ENCODE measurements at regions not wholly inside any gene's neighbourhood (a gene's known extent, or its start where the extent isn't known, plus 50 kb on each side); places are given as distances from the start of the nearest gene placed in this dataset.

- TF ChIP-seq NFE2L2 (IDR thresholded peaks at IDR 0.05; ENCODE audit: low read depth, low read length) = no peak
- TF ChIP-seq CEBPB (IDR thresholded peaks at IDR 0.05; ENCODE audit: low read depth, low read length) = no peak
- no peak for TF ChIP-seq ELK1 (IDR thresholded peaks at IDR 0.05; ENCODE audit: borderline replicate concordance, low read depth, low read length)
- no peak overlapping the region for H3K56ac ChIP-seq (ENCODE audit: extremely low read depth, insufficient read depth, low read length)
- no peak overlapping the region for H2AK9ac ChIP-seq (replicated peaks; ENCODE audit: low read depth, low read length, poor library complexity)
- ChIA-PET POLR2A (ENCODE audit: unreplicated experiment) (no interaction called here), CTCF (no interaction called here)
- no peak overlapping the region for H2AFZ ChIP-seq (replicated peaks; ENCODE audit: low read length, poor library complexity)
- in situ Hi-C loops (cut with MboI; ENCODE audit: low sequenced_read_pairs) = no loop called here
- intact Hi-C loops (cut with micrococcal nuclease) = no loop called here
- no peaks in the 10 kb centered on the region for H3K27me3 ChIP-seq (ENCODE audit: control insufficient read depth, insufficient read depth, low read length)
- H2BK5ac ChIP-seq (ENCODE audit: low read depth, low read length, poor library complexity, severe bottlenecking) = no peak overlapping the region
- dilution Hi-C loops (cut with HindIII; ENCODE audit: low sequenced_read_pairs, unreplicated experiment) = no loop called here
- no peaks in the 10 kb centered on the region for H4K20me1 ChIP-seq (ENCODE audit: insufficient read depth, low read length)
- H3K27ac ChIP-seq (ENCODE audit: insufficient read depth, low read length) = no peak overlapping the region
- H2AK5ac ChIP-seq (ENCODE audit: low read depth, low read length) = no peak overlapping the region
- H3K23ac ChIP-seq (ENCODE audit: low read depth, low read length) = no peak overlapping the region
- no peaks in the 10 kb centered on the region for H3K36me3 ChIP-seq (ENCODE audit: control insufficient read depth, insufficient read depth, low read length)
- no peaks in the 10 kb centered on the region; the same call in 1 of the 2 replicates for H3K9me3 ChIP-seq (ENCODE audit: control insufficient read depth, insufficient read depth, low read length)
- DNase-seq = no peak
- no peak overlapping the region for H4K91ac ChIP-seq (ENCODE audit: insufficient read depth, low read depth, low read length)
- no peak overlapping the region for H3K4me2 ChIP-seq (ENCODE audit: low read depth, low read length)
- H3K79me1 ChIP-seq (ENCODE audit: low read depth in 1 of 2, low read length in 2 of 2) = no peaks in the 10 kb centered on the region
- no peak overlapping the region for H2BK120ac ChIP-seq (ENCODE audit: low read depth, low read length)
- no peak overlapping the region for H3K18ac ChIP-seq (ENCODE audit: low read depth, low read length)
- no peak overlapping the region for H3K9ac ChIP-seq (ENCODE audit: low read depth, low read length)
- no TSS peak for BruUV-seq (replicated peaks)
- no peak for ATAC-seq (ENCODE audit: low read depth)
- no peak overlapping the region for H4K8ac ChIP-seq (ENCODE audit: low read depth in 2 of 2, low read length in 2 of 2)
- H2BK20ac ChIP-seq (ENCODE audit: low read depth, low read length) = no peak overlapping the region
- H3K14ac ChIP-seq (replicated peaks; ENCODE audit: low read depth, low read length) = no peak overlapping the region
- no peak overlapping the region for H3K4ac ChIP-seq (ENCODE audit: low read depth, low read length)
- H2BK15ac ChIP-seq (ENCODE audit: low read depth, low read length) = no peak overlapping the region
- H3K4me1 ChIP-seq (ENCODE audit: control insufficient read depth, insufficient read depth, low read length) = no peaks in the 10 kb centered on the region
- no peak overlapping the region for H3K4me3 ChIP-seq (ENCODE audit: insufficient read depth, low read depth, low read length)
- no peak overlapping the region for H4K5ac ChIP-seq (ENCODE audit: low read depth, low read length)
- no peaks in the 10 kb centered on the region for H3K9me1 ChIP-seq (ENCODE audit: insufficient read depth, low read length)
- WGBS, 2 experiments (ENCODE audit: extremely low coverage in 2 of 2, insufficient read length in 1 of 2) = no CpG with 5 or more reads among the region's 4 CpGs
Measured at GRCh38 chr4:174434455-174434854, 87.8 kb downstream of the HPGD start.
